ENCODE measurements at regions not wholly inside any gene's neighbourhood (a gene's known extent, or its start where the extent isn't known, plus 50 kb on each side); places are given as distances from the start of the nearest gene placed in this dataset.

DNA sequence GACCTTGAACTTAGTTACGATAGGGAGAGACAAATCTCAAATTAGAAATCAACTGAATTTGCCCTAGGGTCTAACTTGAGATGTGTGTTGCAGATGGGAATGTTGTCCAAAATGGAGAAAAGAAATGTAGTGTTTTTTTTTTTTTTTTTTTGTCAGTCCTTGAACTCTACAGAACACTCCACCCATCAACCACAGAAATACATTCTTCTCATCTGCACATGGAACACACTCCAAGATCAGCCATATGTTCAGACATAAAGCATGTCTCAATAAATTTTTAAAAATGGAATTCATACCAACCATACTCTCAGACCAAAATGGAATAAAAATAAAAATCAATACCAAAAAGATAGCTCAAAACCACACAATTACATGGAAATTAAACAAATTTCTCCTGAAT, 526.5 kb downstream of the FBXO15 start:
- TF ChIP-seq, protein P1, sequence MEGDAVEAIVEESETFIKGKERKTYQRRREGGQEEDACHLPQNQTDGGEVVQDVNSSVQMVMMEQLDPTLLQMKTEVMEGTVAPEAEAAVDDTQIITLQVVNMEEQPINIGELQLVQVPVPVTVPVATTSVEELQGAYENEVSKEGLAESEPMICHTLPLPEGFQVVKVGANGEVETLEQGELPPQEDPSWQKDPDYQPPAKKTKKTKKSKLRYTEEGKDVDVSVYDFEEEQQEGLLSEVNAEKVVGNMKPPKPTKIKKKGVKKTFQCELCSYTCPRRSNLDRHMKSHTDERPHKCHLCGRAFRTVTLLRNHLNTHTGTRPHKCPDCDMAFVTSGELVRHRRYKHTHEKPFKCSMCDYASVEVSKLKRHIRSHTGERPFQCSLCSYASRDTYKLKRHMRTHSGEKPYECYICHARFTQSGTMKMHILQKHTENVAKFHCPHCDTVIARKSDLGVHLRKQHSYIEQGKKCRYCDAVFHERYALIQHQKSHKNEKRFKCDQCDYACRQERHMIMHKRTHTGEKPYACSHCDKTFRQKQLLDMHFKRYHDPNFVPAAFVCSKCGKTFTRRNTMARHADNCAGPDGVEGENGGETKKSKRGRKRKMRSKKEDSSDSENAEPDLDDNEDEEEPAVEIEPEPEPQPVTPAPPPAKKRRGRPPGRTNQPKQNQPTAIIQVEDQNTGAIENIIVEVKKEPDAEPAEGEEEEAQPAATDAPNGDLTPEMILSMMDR (IDR thresholded peaks at IDR 0.05 in 2 of 3, conservative IDR thresholded peaks at IDR 0.05 in 1 of 3; ENCODE audit: control insufficient read depth in 2 of 3, extremely low read depth in 1 of 3, insufficient read depth in 1 of 3, low read depth in 3 of 3, low read length in 3 of 3): no peak
- TF ChIP-seq SIN3A (IDR thresholded peaks at IDR 0.05; ENCODE audit: low read depth, low read length) (no peak), EZH2 (IDR thresholded peaks at IDR 0.05; ENCODE audit: borderline replicate concordance, control insufficient read depth, low read depth, low read length) (no peak), ESRRA (IDR thresholded peaks at IDR 0.05; ENCODE audit: low read length) (no peak), POLR2A (IDR thresholded peaks at IDR 0.05; ENCODE audit: low read depth, low read length) (no peak)
- TF ChIP-seq, protein P2, sequence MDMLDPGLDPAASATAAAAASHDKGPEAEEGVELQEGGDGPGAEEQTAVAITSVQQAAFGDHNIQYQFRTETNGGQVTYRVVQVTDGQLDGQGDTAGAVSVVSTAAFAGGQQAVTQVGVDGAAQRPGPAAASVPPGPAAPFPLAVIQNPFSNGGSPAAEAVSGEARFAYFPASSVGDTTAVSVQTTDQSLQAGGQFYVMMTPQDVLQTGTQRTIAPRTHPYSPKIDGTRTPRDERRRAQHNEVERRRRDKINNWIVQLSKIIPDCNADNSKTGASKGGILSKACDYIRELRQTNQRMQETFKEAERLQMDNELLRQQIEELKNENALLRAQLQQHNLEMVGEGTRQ (IDR thresholded peaks at IDR 0.05; ENCODE audit: borderline replicate concordance, low read depth, low read length): no peak
- TF ChIP-seq, protein P3, sequence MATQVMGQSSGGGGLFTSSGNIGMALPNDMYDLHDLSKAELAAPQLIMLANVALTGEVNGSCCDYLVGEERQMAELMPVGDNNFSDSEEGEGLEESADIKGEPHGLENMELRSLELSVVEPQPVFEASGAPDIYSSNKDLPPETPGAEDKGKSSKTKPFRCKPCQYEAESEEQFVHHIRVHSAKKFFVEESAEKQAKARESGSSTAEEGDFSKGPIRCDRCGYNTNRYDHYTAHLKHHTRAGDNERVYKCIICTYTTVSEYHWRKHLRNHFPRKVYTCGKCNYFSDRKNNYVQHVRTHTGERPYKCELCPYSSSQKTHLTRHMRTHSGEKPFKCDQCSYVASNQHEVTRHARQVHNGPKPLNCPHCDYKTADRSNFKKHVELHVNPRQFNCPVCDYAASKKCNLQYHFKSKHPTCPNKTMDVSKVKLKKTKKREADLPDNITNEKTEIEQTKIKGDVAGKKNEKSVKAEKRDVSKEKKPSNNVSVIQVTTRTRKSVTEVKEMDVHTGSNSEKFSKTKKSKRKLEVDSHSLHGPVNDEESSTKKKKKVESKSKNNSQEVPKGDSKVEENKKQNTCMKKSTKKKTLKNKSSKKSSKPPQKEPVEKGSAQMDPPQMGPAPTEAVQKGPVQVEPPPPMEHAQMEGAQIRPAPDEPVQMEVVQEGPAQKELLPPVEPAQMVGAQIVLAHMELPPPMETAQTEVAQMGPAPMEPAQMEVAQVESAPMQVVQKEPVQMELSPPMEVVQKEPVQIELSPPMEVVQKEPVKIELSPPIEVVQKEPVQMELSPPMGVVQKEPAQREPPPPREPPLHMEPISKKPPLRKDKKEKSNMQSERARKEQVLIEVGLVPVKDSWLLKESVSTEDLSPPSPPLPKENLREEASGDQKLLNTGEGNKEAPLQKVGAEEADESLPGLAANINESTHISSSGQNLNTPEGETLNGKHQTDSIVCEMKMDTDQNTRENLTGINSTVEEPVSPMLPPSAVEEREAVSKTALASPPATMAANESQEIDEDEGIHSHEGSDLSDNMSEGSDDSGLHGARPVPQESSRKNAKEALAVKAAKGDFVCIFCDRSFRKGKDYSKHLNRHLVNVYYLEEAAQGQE (IDR thresholded peaks at IDR 0.05; ENCODE audit: low read depth, low read length): no peak
